ENCODE measurements at regions not wholly inside any gene's neighbourhood (a gene's known extent, or its start where the extent isn't known, plus 50 kb on each side); places are given as distances from the start of the nearest gene placed in this dataset.

- no peaks in the 10 kb centered on the region for H3K9me3 ChIP-seq
- DNase-seq: no peak
- H3K27ac ChIP-seq: no peak overlapping the region
- no peaks in the 10 kb centered on the region for H3K36me3 ChIP-seq
- no peaks in the 10 kb centered on the region for H3K27me3 ChIP-seq (ENCODE audit: low read depth)
- intact Hi-C loops (cut with DNase I): no loop called here
- TF ChIP-seq, protein P1, sequence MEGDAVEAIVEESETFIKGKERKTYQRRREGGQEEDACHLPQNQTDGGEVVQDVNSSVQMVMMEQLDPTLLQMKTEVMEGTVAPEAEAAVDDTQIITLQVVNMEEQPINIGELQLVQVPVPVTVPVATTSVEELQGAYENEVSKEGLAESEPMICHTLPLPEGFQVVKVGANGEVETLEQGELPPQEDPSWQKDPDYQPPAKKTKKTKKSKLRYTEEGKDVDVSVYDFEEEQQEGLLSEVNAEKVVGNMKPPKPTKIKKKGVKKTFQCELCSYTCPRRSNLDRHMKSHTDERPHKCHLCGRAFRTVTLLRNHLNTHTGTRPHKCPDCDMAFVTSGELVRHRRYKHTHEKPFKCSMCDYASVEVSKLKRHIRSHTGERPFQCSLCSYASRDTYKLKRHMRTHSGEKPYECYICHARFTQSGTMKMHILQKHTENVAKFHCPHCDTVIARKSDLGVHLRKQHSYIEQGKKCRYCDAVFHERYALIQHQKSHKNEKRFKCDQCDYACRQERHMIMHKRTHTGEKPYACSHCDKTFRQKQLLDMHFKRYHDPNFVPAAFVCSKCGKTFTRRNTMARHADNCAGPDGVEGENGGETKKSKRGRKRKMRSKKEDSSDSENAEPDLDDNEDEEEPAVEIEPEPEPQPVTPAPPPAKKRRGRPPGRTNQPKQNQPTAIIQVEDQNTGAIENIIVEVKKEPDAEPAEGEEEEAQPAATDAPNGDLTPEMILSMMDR (IDR thresholded peaks at IDR 0.05): no peak
- no peak overlapping the region for H3K4me3 ChIP-seq
- no peaks in the 10 kb centered on the region for H3K4me1 ChIP-seq
- no peak for ATAC-seq
Measured at GRCh38 chr3:22263042-22263441, 512.0 kb upstream of the ZNF385D start.

- Histone ChIP-seq H3K9me3 (no peaks in the 10 kb centered on the region), H3K4me1 (no peaks in the 10 kb centered on the region), H3K27ac (no peak overlapping the region), H3K27me3 (ENCODE audit: low read depth) (no peaks in the 10 kb centered on the region), H3K36me3 (no peaks in the 10 kb centered on the region), H3K4me3 (no peak overlapping the region)
- ATAC-seq: no peak
- DNase-seq: no peak
- TF ChIP-seq, protein P1 (IDR thresholded peaks at IDR 0.05): no peak
- intact Hi-C loops (cut with DNase I): no loop called here
Measured at GRCh38 chr3:22265403-22265802, 514.4 kb upstream of the ZNF385D start.

DNA sequence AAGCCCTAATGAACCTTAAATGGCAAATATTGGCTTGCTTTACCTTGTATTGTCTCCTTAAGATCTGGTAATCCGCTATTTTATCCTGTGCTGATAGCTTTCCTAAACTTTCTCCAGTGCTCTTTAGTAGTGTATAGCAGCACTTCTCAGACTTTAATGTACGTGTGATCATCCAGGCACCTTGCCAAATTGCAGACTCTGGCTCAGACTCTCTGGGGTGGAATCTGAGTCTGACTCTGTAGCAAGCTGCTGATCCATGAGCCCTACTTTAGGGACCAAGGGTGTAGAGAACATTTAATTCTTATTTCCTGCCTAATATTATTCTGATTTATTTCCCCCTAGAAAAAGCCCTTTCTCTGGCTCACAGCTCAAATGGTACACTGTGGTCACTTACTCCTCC, 518.8 kb upstream of the ZNF385D start:
- Histone ChIP-seq H3K27ac (no peak overlapping the region), H3K4me3 (no peak overlapping the region), H3K36me3 (no peaks in the 10 kb centered on the region), H3K4me1 (no peaks in the 10 kb centered on the region), H3K27me3 (ENCODE audit: low read depth) (no peaks in the 10 kb centered on the region), H3K9me3 (no peaks in the 10 kb centered on the region)
- DNase-seq (no peak), ATAC-seq (no peak)
- TF ChIP-seq, protein P1 (IDR thresholded peaks at IDR 0.05): no peak
- intact Hi-C loops (cut with DNase I): no loop called here

GRCh38 chr3:22276351-22276750, 525.3 kb upstream of the ZNF385D start:
- no peaks in the 10 kb centered on the region for H3K27me3 ChIP-seq (ENCODE audit: low read depth)
- no peaks in the 10 kb centered on the region for H3K4me1 ChIP-seq
- TF ChIP-seq, protein P1 (IDR thresholded peaks at IDR 0.05): no peak
- ATAC-seq (no peak), DNase-seq (no peak)
- no peak overlapping the region for H3K27ac ChIP-seq
- H3K9me3 ChIP-seq: no peaks in the 10 kb centered on the region
- no peak overlapping the region for H3K4me3 ChIP-seq
- H3K36me3 ChIP-seq: no peaks in the 10 kb centered on the region
- intact Hi-C loops (cut with DNase I): no loop called here

DNA sequence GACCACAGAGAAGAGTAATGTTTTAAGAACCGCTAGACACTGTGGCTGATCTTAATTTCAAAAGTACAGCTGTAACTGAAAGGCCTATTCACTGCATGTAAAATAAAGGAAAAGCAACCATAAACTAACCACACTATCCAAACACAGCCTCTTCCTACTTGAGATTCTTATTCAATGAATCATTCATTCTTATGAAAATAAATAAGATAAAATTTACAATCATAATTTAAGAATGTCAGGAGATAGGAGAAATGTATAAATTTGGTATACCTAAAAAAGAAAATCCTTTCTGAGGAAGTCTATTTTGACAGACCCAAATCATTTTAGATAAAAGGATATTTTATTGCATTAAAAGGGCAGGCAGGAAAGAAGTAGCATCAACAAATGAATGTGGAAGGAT, 533.5 kb upstream of the ZNF385D start:
- Histone ChIP-seq H3K9me3 (no peaks in the 10 kb centered on the region), H3K27me3 (ENCODE audit: low read depth) (no peaks in the 10 kb centered on the region), H3K27ac (no peak overlapping the region), H3K36me3 (no peaks in the 10 kb centered on the region), H3K4me1 (no peaks in the 10 kb centered on the region), H3K4me3 (no peak overlapping the region)
- DNase-seq (no peak), ATAC-seq (no peak)
- TF ChIP-seq, protein P1 (IDR thresholded peaks at IDR 0.05): no peak
- intact Hi-C loops (cut with DNase I): no loop called here

DNA sequence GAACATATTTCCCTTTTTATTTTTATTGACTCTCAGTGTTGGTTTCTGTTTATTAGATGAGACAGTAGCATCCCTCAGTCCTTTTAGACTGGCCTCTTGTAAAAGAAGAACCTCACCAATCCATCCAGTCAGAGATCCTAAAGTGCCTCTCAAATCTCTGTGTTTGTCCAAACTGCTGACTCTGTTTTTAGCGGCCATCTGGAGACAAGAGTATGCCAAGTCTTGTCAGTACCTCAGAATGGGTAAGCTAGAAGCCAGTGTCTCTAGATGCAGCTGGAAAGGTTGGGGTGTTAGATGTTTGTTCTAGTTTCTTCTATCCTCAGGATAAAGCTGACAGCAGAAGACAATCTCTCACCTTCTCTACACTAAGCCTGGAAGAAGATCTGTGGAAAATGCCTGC, 537.7 kb upstream of the ZNF385D start:
- Histone ChIP-seq H3K36me3 (no peaks in the 10 kb centered on the region), H3K4me3 (no peak overlapping the region), H3K9me3 (no peaks in the 10 kb centered on the region), H3K4me1 (no peaks in the 10 kb centered on the region), H3K27me3 (ENCODE audit: low read depth) (no peaks in the 10 kb centered on the region), H3K27ac (no peak overlapping the region)
- TF ChIP-seq, protein P1 (IDR thresholded peaks at IDR 0.05): no peak
- intact Hi-C loops (cut with DNase I): no loop called here
- DNase-seq: no peak
- no peak for ATAC-seq
